HepG2 (cell line): ENCODE measurements at regions not wholly inside any gene's neighbourhood (a gene's known extent, or its start where the extent isn't known, plus 50 kb on each side); places are given as distances from the start of the nearest gene placed in this dataset.

Experiments used
- ATAC-seq: fragments of 200-7000 bp; cut with Tn5 transposase; 3 replicates; pipeline ENCODE4 v1.9.1; 2020; ENCODE audit warnings: mild to moderate bottlenecking, moderate library complexity
- BruUV-seq: library from RNA; stranded (reverse); fragments of 400-500 nt; replicated peaks from 2 replicates; lab custom pipeline; 2021; lab: Mats Ljungman, UMichigan
- CTCF ChIA-PET: fragments of 300-600 bp; formaldehyde crosslinking; extraction: SDS; loops from one replicate; lab custom pipeline; 2021; ENCODE audit warnings: low total read pairs, inconsistent platforms, low intra/inter-chr PET ratio; lab: Yijun Ruan, JAX
- POLR2A ChIA-PET: fragments of 350-600 bp; sonication (Branson Sonifier 250); formaldehyde crosslinking; loops from one replicate; lab custom pipeline; 2020; ENCODE audit warnings: antibody characterized with exemption, inconsistent platforms; lab: Yijun Ruan, JAX
- DNase-seq: peaks from one replicate; pipeline ENCODE4 v3.0.0-alpha.2; 2015; ENCODE audit warnings: low spot score
- FAIRE-seq: peaks from 3 replicates; lab custom pipeline; 2011; peaks lifted over from hg19 to GRCh38; lab: Jason Lieb, UNC
- H2AFZ ChIP-seq: one replicate; pipeline ENCODE4 v1.6.1; 2011; ENCODE audit warnings: low read length, inconsistent platforms
- H3K27ac ChIP-seq: fragments of 300-600 bp; 3 replicates; pipeline ENCODE4 v1.8.0; 2011; ENCODE audit warnings: mixed run types, mild to moderate bottlenecking, mixed read lengths, low read length, inconsistent platforms; ENCODE audit not compliant: insufficient read depth; ENCODE audit errors: extremely low read length
- H3K27me3 ChIP-seq, 2 experiments: fragments of 200-600 bp in 1 of 2; 2 replicates in 1 of 2; 3 replicates in 1 of 2; pipeline versions ENCODE4 v1.6.0 to v1.8.0; 2011; ENCODE audit warnings: low read length in 2 of 2, mild to moderate bottlenecking in 2 of 2, moderate library complexity in 2 of 2, inconsistent platforms in 1 of 2; ENCODE audit not compliant: insufficient read depth in 2 of 2, control insufficient read depth in 1 of 2
- H3K36me3 ChIP-seq, 2 experiments: fragments of 200-600 bp in 1 of 2; replicated peaks in 1 of 2; 2 replicates in 1 of 2; 3 replicates in 1 of 2; pipeline versions ENCODE4 v1.5.1 to v1.8.0; 2011; ENCODE audit warnings: low read length in 2 of 2, inconsistent platforms in 1 of 2; ENCODE audit not compliant: insufficient read depth in 2 of 2, control insufficient read depth in 1 of 2
- H3K4me1 ChIP-seq: 2 replicates; pipeline ENCODE4 v1.5.1; 2012; ENCODE audit warnings: low read length, inconsistent platforms; ENCODE audit not compliant: insufficient read depth
- H3K4me2 ChIP-seq: 2 replicates; pipeline ENCODE4 v1.6.0; 2011; ENCODE audit warnings: low read depth, low read length, inconsistent platforms
- H3K4me3 ChIP-seq, 3 experiments: fragments of 200-600 bp in 1 of 3; sonication (generic), shearing (Covaris generic) in 1 of 3; replicated peaks in 1 of 3; 2 replicates each; pipeline ENCODE4 v1.5.1; 2011 to 2016; ENCODE audit warnings: low read length in 3 of 3, inconsistent platforms in 2 of 3, low read depth in 2 of 3, mild to moderate bottlenecking in 2 of 3, control low read depth in 1 of 3, mixed read lengths in 1 of 3; ENCODE audit not compliant: insufficient read depth in 1 of 3
- H3K79me2 ChIP-seq: one replicate; pipeline ENCODE4 v1.6.1; 2011; ENCODE audit warnings: low read length, inconsistent platforms; ENCODE audit not compliant: insufficient read depth
- H3K9ac ChIP-seq: 2 replicates; pipeline ENCODE4 v1.6.0; 2011; ENCODE audit warnings: mild to moderate bottlenecking, low read depth, low read length, inconsistent platforms; ENCODE audit not compliant: insufficient read depth
- H3K9me3 ChIP-seq: 2 replicates; pipeline ENCODE4 v1.5.1; 2012; ENCODE audit warnings: mild to moderate bottlenecking, low read length
- H4K20me1 ChIP-seq: 2 replicates; pipeline ENCODE4 v1.6.0; 2011; ENCODE audit warnings: inconsistent platforms, mild to moderate bottlenecking, low read length, moderate library complexity; ENCODE audit not compliant: insufficient read depth
- CBX5 ChIP-seq: sonication (generic); formaldehyde crosslinking; IDR thresholded peaks from 2 replicates; pipeline ENCODE4 v1.4.0; 2020; ENCODE audit warnings: missing genetic modification reagents, borderline replicate concordance
- CENPBD1 ChIP-seq: sonication (generic); formaldehyde crosslinking; IDR thresholded peaks from 2 replicates; pipeline ENCODE4 v1.8.0; 2022; ENCODE audit warnings: missing genetic modification reagents, low read depth, mild to moderate bottlenecking, borderline replicate concordance
- HES4 ChIP-seq: sonication (generic); formaldehyde crosslinking; IDR thresholded peaks from 2 replicates; pipeline ENCODE4 v1.9.0; 2021; ENCODE audit warnings: mild to moderate bottlenecking, missing genetic modification reagents, borderline replicate concordance
- KLF15 ChIP-seq: sonication (generic); formaldehyde crosslinking; IDR thresholded peaks from 2 replicates; pipeline ENCODE4 v1.8.1; 2023; ENCODE audit warnings: borderline replicate concordance, mild to moderate bottlenecking, inconsistent platforms, missing genetic modification reagents, mixed read lengths
- MAFK ChIP-seq, 2 experiments: IDR thresholded peaks in 1 of 2; conservative IDR thresholded peaks in 1 of 2; 2 replicates each; pipeline ENCODE4 v1.6.1; 2011; ENCODE audit warnings: improper control_type of control experiment in 2 of 2, low read length in 2 of 2
- MXD1 ChIP-seq: sonication (generic); formaldehyde crosslinking; IDR thresholded peaks from 2 replicates; pipeline ENCODE4 v1.4.0; 2020; ENCODE audit warnings: mild to moderate bottlenecking, missing genetic modification reagents
- MYPOP ChIP-seq: sonication (generic); formaldehyde crosslinking; IDR thresholded peaks from 2 replicates; pipeline ENCODE4 v1.8.1; 2023; ENCODE audit warnings: mild to moderate bottlenecking, moderate library complexity, missing genetic modification reagents
- SAP130 ChIP-seq: IDR thresholded peaks from 2 replicates; pipeline ENCODE4 v1.6.1; 2016; ENCODE audit warnings: low read depth
- WIZ ChIP-seq: sonication (generic); formaldehyde crosslinking; IDR thresholded peaks from 2 replicates; pipeline ENCODE4 v1.5.1; 2020; ENCODE audit warnings: mild to moderate bottlenecking, missing genetic modification reagents
- ZNF10 ChIP-seq: sonication (generic); formaldehyde crosslinking; IDR thresholded peaks from 2 replicates; pipeline ENCODE4 v1.4.0; 2020; ENCODE audit warnings: mild to moderate bottlenecking, low read depth, missing genetic modification reagents, borderline replicate concordance
- ZNF12 ChIP-seq: sonication (generic); formaldehyde crosslinking; IDR thresholded peaks from 2 replicates; pipeline ENCODE4 v1.5.0; 2020; ENCODE audit warnings: missing genetic modification reagents
- ZNF17 ChIP-seq: sonication (generic); formaldehyde crosslinking; IDR thresholded peaks from 2 replicates; pipeline ENCODE4 v1.5.0; 2020; ENCODE audit warnings: mild to moderate bottlenecking, missing genetic modification reagents
- ZNF614 ChIP-seq: IDR thresholded peaks from 2 replicates; pipeline ENCODE4 v1.6.1; 2018; ENCODE audit warnings: missing biosample characterization, missing genetic modification reagents, inconsistent platforms, borderline replicate concordance
- ZNF746 ChIP-seq: sonication (generic); formaldehyde crosslinking; IDR thresholded peaks from 2 replicates; pipeline ENCODE4 v1.8.0; 2022; ENCODE audit warnings: mild to moderate bottlenecking, missing genetic modification reagents
- WGBS: methylation state at CpG from one replicate; pipeline ENCODE4 v1.1.6; 2017; ENCODE audit warnings: low lambda C conversion rate; 5-methylcytosine and 5-hydroxymethylcytosine counted together
- in situ Hi-C: cut with HindIII; loops from 2 replicates; pipeline ENCODE4 v1.10.0; 2017; ENCODE audit warnings: low pct_unique_long_range_greater_than_20kb; ENCODE audit not compliant: extremely low pct_ligation_motif_present
- intact Hi-C: fragments of 100-400 bp; cut with micrococcal nuclease; formaldehyde crosslinking; loops from one replicate; pipeline ENCODE4 v1.10.0; 2022; ENCODE audit not compliant: unreplicated experiment
- TF ChIP-seq, protein P1 (sequence below): IDR thresholded peaks from 2 replicates; pipeline ENCODE4 v1.6.1; 2016; ENCODE audit warnings: mild to moderate bottlenecking, missing biosample characterization, missing genetic modification reagents
- TF ChIP-seq, protein P2 (sequence below): sonication (generic); formaldehyde crosslinking; IDR thresholded peaks from 2 replicates; pipeline ENCODE4 v1.4.0; 2020; ENCODE audit warnings: missing genetic modification reagents

GRCh38 chr12:92299744-92300143, 154.1 kb upstream of the BTG1 start:
- no peak for DNase-seq
- CTCF ChIA-PET = no interaction called here
- Histone ChIP-seq H3K36me3 (no peaks in the 10 kb centered on the region), H3K9ac (no peak overlapping the region), H4K20me1 (no peaks in the 10 kb centered on the region), H3K4me3 (no peak overlapping the region), H3K27ac (no peak overlapping the region), H3K4me2 (no peak overlapping the region), H3K27me3 (no peaks in the 10 kb centered on the region), H3K79me2 (no peaks in the 10 kb centered on the region), H3K4me1 (no peaks in the 10 kb centered on the region), H3K9me3 (no peaks in the 10 kb centered on the region), H2AFZ (no peak overlapping the region)
- WGBS = 4% methylated on average over 3 of the region's 3 CpGs
- no TSS peak for BruUV-seq
- intact Hi-C loops (no loop called here), in situ Hi-C loops (no loop called here)
- POLR2A ChIA-PET = no interaction called here
- FAIRE-seq = no peak
- ATAC-seq = no peak
- TF ChIP-seq ZNF614 (CRISPR knock-in tag) (no peak), MYPOP (CRISPR knock-in tag) (no peak), KLF15 (CRISPR knock-in tag) (no peak), MXD1 (CRISPR knock-in tag) (no peak), CBX5 (CRISPR knock-in tag) (no peak), HES4 (CRISPR knock-in tag) (no peak), CENPBD1 (no peak), ZNF12 (CRISPR knock-in tag) (no peak), MAFK (conservative IDR thresholded peaks at IDR 0.05 in 1 of 2, IDR thresholded peaks at IDR 0.05 in 1 of 2; ENCODE audit: low read length in 2 of 2) (no peak), ZNF17 (CRISPR knock-in tag) (no peak), SAP130 (no peak), WIZ (CRISPR knock-in tag) (no peak), ZNF746 (CRISPR knock-in tag) (no peak), ZNF10 (CRISPR knock-in tag) (no peak)
- TF ChIP-seq, protein P1, sequence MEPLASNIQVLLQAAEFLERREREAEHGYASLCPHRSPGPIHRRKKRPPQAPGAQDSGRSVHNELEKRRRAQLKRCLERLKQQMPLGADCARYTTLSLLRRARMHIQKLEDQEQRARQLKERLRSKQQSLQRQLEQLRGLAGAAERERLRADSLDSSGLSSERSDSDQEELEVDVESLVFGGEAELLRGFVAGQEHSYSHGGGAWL (CRISPR knock-in tag) = no peak
- TF ChIP-seq, protein P2, sequence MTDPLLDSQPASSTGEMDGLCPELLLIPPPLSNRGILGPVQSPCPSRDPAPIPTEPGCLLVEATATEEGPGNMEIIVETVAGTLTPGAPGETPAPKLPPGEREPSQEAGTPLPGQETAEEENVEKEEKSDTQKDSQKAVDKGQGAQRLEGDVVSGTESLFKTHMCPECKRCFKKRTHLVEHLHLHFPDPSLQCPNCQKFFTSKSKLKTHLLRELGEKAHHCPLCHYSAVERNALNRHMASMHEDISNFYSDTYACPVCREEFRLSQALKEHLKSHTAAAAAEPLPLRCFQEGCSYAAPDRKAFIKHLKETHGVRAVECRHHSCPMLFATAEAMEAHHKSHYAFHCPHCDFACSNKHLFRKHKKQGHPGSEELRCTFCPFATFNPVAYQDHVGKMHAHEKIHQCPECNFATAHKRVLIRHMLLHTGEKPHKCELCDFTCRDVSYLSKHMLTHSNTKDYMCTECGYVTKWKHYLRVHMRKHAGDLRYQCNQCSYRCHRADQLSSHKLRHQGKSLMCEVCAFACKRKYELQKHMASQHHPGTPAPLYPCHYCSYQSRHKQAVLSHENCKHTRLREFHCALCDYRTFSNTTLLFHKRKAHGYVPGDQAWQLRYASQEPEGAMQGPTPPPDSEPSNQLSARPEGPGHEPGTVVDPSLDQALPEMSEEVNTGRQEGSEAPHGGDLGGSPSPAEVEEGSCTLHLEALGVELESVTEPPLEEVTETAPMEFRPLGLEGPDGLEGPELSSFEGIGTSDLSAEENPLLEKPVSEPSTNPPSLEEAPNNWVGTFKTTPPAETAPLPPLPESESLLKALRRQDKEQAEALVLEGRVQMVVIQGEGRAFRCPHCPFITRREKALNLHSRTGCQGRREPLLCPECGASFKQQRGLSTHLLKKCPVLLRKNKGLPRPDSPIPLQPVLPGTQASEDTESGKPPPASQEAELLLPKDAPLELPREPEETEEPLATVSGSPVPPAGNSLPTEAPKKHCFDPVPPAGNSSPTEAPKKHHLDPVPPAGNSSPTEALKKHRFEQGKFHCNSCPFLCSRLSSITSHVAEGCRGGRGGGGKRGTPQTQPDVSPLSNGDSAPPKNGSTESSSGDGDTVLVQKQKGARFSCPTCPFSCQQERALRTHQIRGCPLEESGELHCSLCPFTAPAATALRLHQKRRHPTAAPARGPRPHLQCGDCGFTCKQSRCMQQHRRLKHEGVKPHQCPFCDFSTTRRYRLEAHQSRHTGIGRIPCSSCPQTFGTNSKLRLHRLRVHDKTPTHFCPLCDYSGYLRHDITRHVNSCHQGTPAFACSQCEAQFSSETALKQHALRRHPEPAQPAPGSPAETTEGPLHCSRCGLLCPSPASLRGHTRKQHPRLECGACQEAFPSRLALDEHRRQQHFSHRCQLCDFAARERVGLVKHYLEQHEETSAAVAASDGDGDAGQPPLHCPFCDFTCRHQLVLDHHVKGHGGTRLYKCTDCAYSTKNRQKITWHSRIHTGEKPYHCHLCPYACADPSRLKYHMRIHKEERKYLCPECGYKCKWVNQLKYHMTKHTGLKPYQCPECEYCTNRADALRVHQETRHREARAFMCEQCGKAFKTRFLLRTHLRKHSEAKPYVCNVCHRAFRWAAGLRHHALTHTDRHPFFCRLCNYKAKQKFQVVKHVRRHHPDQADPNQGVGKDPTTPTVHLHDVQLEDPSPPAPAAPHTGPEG (CRISPR knock-in tag) = no peak
